PFSK-1 (cell line): ENCODE measurements at regions not wholly inside any gene's neighbourhood (a gene's known extent, or its start where the extent isn't known, plus 50 kb on each side); places are given as distances from the start of the nearest gene placed in this dataset.

Experiments
- SIN3A ChIP-seq: IDR thresholded peaks from 2 replicates; pipeline ENCODE4 v1.6.1; 2012; ENCODE audit warnings: mild to moderate bottlenecking, low read length, moderate library complexity, borderline replicate concordance; ENCODE audit not compliant: insufficient read depth
- TAF1 ChIP-seq: IDR thresholded peaks from 2 replicates; pipeline ENCODE4 v1.6.1; 2012; ENCODE audit warnings: low read length, control low read depth, borderline replicate concordance; ENCODE audit not compliant: insufficient read depth
- TF ChIP-seq, protein P1 (sequence below), 2 experiments: IDR thresholded peaks; 2 replicates each; pipeline versions ENCODE4 v1.6.1 to v1.8.0; 2011 to 2012; ENCODE audit warnings: low read depth in 2 of 2, low read length in 2 of 2, control low read depth in 1 of 2, inconsistent platforms in 1 of 2, mild to moderate bottlenecking in 1 of 2, moderate library complexity in 1 of 2; ENCODE audit not compliant: insufficient read depth in 1 of 2

DNA sequence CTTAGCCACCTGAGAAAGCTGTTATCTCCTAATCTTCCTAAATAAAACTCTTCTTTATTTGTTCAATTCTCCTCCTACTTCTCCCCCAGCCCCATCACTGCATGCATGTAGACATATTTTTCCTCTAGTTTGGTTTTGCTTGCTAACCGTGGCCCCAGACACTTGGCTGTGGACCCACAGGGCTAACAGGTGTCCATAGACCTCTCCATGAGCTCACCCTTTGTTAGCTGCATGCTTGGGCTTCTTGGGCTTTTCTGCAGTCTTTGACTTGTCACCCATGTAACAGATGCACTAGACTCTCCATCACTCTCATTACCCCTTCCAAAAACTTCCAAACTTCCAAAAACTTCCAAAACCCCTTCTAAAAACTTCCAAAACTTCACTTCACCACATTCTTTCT is 59.2 kb upstream of the PLEKHA5 start:
- TF ChIP-seq TAF1 (no peak), SIN3A (no peak)
- TF ChIP-seq, protein P1, sequence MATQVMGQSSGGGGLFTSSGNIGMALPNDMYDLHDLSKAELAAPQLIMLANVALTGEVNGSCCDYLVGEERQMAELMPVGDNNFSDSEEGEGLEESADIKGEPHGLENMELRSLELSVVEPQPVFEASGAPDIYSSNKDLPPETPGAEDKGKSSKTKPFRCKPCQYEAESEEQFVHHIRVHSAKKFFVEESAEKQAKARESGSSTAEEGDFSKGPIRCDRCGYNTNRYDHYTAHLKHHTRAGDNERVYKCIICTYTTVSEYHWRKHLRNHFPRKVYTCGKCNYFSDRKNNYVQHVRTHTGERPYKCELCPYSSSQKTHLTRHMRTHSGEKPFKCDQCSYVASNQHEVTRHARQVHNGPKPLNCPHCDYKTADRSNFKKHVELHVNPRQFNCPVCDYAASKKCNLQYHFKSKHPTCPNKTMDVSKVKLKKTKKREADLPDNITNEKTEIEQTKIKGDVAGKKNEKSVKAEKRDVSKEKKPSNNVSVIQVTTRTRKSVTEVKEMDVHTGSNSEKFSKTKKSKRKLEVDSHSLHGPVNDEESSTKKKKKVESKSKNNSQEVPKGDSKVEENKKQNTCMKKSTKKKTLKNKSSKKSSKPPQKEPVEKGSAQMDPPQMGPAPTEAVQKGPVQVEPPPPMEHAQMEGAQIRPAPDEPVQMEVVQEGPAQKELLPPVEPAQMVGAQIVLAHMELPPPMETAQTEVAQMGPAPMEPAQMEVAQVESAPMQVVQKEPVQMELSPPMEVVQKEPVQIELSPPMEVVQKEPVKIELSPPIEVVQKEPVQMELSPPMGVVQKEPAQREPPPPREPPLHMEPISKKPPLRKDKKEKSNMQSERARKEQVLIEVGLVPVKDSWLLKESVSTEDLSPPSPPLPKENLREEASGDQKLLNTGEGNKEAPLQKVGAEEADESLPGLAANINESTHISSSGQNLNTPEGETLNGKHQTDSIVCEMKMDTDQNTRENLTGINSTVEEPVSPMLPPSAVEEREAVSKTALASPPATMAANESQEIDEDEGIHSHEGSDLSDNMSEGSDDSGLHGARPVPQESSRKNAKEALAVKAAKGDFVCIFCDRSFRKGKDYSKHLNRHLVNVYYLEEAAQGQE (IDR thresholded peaks at IDR 0.05; ENCODE audit: insufficient read depth in 1 of 2, low read depth in 2 of 2, low read length in 2 of 2) = no peak
